ENCODE measurements at regions not wholly inside any gene's neighbourhood (a gene's known extent, or its start where the extent isn't known, plus 50 kb on each side); places are given as distances from the start of the nearest gene placed in this dataset.
"Not testable (repeated sequence)": the region's sequence is repeated elsewhere in the genome, so short reads cannot be mapped to it uniquely, and the experiment has no call there.

- no peak for DNase-seq
Measured at GRCh38 chr20:4465212-4465611, 216.1 kb upstream of the ADRA1D start.

- DNase-seq, result not testable (repeated sequence)
Measured at GRCh38 chr20:4462801-4463200, 213.7 kb upstream of the ADRA1D start.

DNA sequence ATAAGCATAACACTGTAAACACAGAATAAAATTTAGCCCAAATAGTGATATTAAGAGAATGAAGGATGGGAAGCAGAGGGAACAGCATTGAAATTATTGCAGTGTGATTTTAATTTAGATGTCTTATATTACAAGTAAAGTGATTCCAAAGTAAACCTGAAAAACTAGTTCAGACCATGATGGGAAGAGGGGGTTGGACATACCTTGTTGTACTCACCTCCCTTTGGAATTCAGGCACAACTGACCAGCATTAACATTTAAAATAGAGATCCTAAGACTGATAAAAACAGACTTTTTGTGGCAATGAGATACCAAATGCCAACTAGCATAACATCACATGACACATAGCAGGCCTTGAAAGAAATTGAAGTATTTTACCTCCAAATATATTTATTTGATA lies 210.0 kb upstream of the ADRA1D start:
- no peak for DNase-seq

- DNase-seq, result no peak
Measured at GRCh38 chr20:4457566-4458543, 208.8 kb upstream of the ADRA1D start.

DNA sequence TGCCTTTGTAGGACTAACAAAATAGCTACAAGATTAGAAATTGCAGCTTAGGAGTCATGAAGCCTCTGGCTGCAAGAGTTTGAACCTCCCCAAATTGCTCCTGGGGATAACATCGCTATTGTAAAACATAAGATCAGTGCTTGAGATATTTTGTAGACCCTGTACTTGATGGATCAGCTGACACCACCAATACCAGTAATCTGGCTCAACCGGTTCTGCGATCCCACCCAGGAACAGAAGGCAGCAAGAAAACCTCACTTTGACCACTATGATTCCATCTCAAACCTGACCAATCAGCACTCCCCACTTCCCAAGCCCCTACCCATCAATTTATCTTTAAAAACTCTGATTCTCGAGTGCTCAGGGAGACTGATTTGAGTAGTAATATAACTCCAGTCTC lies 206.9 kb upstream of the ADRA1D start:
- no peak for DNase-seq

DNA sequence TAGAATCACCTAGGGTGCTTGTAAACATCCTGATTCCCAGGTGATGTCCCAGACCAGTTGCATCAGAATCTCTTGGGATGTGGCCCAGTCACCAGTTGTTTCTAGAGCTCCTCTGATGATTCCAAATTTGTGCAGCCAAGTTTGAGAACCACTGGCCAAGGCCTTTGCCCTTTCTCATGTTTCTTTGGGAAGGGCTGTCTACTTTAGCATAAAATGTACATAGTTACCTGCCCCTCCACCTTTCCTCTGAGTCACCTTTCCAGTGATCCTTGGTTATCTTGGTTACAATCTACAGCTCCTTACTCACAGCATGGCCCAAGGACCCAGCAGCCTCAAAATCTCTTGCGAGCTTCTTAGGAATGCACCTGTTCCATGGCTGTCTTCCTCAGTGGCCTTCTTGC lies 206.2 kb upstream of the ADRA1D start:
- DNase-seq, result no peak

DNA sequence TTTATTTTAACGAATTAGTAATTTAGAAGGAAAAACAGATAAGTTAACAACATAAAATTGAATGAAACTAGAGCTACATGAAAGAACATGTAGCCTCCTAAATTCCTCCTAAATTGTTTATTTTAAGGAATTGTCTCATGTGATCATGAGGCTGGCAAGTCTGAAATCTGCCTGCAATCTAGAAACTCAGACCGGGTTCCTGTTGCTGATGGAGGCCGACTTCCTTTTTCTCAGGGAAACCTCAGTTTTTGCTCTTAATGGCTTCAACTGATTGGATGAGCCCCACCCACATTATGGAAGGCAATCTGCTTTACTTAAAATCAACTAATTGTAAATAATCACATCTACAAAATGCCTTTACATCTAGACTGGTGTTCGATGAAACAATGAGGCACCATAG lies 205.0 kb upstream of the ADRA1D start:
- DNase-seq, result no peak

DNA sequence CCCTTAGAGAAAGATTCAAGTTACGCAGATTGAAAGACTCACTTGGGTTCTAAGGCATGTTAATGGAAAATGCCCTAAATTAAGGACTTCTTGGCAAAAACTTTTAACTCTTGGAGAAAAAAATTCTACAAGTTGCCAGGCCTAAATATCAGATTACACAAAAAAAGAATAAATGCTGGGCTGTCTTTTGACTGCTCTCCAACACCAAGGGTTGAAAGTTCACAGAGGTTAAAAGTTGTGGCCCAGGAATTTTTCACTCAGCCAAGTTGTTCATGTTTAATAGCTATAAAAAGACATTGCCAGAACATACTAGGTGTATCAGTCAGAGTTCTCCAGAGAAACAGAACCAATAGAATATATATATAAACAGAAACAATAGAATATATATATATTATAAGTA lies 204.3 kb upstream of the ADRA1D start:
- no peak for DNase-seq

DNA sequence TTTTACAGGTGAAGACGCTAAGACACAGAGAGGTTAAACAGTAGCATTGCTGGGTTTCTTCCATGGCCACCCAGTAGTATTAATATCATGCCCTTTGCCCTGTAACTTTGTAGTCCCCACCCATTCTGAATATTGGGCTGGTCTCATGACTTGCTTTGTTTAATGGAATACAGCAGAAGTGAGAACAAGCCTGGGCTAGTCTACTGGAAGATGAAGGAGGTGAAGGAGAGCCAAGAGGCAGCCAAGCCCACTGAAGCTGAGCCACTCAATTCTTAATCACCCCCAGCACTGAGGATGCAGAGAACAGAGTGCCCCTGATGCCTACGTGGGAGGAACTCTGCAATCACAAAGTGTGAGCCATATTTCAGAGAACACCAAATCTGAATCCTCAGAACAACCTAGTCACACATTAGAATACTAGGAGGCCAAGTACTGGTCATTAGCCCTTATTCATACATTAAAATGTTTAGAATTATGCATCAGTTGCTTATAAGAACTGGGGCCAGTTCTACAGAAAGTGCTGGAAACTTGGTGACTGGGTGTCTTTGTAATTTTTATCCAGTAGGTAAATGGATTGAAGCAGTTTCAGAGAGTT lies 202.5 kb upstream of the ADRA1D start:
- DNase-seq, result no peak

- DNase-seq, result no peak
Measured at GRCh38 chr20:4449957-4450715, 201.0 kb upstream of the ADRA1D start.

GRCh38 chr20:4445784-4446183 lies 196.7 kb upstream of the ADRA1D start:
- no peak for DNase-seq

- no peak for DNase-seq
Measured at GRCh38 chr20:4445331-4445730, 196.2 kb upstream of the ADRA1D start.

DNA sequence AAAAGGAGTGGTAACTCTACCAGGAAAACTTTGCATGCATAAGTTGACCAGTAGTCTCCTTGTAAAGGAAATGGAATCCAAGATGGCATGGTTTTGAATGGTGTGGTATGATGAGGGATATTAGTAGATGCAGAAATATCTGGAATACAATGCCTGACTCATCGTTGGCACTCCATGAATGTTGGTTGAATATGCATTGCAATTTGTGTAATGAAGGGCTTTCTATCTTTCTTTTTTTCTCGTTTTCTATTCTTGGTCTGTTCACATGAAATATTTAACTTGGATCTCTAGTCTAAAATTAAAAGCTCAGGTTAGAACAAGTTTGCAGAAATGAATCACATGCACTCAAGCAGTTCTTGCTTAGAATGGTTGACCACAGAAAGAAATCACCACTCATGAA lies 195.3 kb upstream of the ADRA1D start:
- no peak for DNase-seq

- no peak for DNase-seq
Measured at GRCh38 chr20:4443016-4443415, 193.9 kb upstream of the ADRA1D start.

GRCh38 chr20:4441871-4442270 lies 192.8 kb upstream of the ADRA1D start:
- no peak for DNase-seq

- no peak for DNase-seq
Measured at GRCh38 chr20:4441191-4441590, 192.1 kb upstream of the ADRA1D start.

- DNase-seq, result no peak
Measured at GRCh38 chr20:4439461-4439860, 190.4 kb upstream of the ADRA1D start.

DNA sequence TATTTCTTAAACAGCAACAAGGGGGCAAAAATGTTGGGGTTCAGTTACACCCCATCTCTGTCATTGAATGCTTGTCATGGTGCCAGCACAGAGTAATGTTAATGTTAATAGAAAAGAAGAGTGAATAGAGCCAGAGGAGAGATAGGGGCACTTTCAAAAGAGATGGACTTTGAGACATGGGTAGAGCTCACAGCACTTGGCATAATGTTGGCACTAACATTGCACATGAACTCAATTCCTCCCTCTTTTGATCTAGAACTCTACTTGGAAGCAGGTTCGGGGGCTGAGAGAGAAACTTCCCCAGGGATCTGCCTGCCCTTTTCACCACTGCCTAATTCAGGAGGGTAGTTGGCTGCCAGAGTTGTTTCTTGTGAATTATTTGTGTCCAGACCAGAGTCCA lies 188.0 kb upstream of the ADRA1D start:
- DNase-seq, result no peak

- no peak for DNase-seq
Measured at GRCh38 chr20:4435671-4436455, 186.8 kb upstream of the ADRA1D start.

GRCh38 chr20:4435225-4435624 lies 186.1 kb upstream of the ADRA1D start:
- DNase-seq, result no peak

- no peak for DNase-seq
Measured at GRCh38 chr20:4434681-4435080, 185.6 kb upstream of the ADRA1D start.

DNA sequence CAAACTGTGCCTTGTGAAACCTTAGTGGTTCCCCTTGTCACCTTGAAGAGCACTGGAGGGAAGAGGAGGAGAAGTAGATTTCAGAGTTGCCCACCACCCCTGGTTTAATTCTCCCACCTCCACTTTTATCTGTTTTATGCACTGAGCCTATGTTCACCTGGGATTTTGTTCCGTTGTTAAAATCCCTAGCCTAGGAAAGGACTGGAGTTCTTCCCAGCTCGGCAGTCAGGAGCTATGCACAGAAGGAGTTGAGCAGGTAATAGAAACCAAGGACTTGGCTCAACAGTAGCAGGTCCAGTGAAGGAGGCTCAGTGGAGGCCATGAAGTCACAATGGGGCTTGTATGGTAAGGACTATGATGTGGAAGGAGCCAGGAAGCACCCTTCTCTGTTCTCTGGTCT lies 182.4 kb upstream of the ADRA1D start:
- no peak for DNase-seq

DNA sequence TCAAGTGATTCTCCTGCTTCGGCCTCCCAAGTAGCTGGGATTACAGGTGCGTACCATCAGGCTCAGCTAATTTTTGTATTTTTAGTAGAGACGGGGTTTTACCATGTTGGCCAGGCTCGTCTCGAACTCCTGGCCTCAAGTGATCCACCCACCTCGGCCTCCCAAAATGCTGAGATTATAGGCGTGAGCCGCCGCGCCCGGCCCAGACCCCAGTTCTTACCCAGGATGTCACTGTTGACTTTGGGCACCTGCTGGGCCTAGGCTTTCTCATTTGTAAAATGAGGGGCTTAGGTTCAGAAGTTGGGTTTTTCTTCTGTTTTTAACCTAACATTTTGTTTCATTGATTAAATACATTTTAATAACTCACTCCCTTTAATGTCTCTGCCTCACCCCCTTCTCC lies 181.7 kb upstream of the ADRA1D start:
- not testable (repeated sequence) for DNase-seq

All from stimulated activated naive CD4-positive, alpha-beta T cell (primary cell).